ENCODE measurements at regions not wholly inside any gene's neighbourhood (a gene's known extent, or its start where the extent isn't known, plus 50 kb on each side); places are given as distances from the start of the nearest gene placed in this dataset.

GRCh38 chr15:87686841-87687522, 569.6 kb downstream of the NTRK3 start:
- TF ChIP-seq POLR2A (IDR thresholded peaks at IDR 0.05; ENCODE audit: low read depth) = no peak
- TF ChIP-seq CTCF (IDR thresholded peaks at IDR 0.05) = no peak
- TF ChIP-seq POLR2AphosphoS5 (IDR thresholded peaks at IDR 0.05) = no peak
- no peak for TF ChIP-seq EP300 (IDR thresholded peaks at IDR 0.05)
